Stimulated activated CD8-positive, alpha-beta memory T cell treated with anti-CD3 and anti-CD28 coated beads, Interleukin-7, amount 100 ng/mL, for 48 hours (primary cell): ENCODE measurements at regions not wholly inside any gene's neighbourhood (a gene's known extent, or its start where the extent isn't known, plus 50 kb on each side); places are given as distances from the start of the nearest gene placed in this dataset.
"Not testable (repeated sequence)": the region's sequence is repeated elsewhere in the genome, so short reads cannot be mapped to it uniquely, and the experiment has no call there.

Source experiments
- DNase-seq, 2 donors: peaks; one replicate each; pipeline ENCODE4 v3.0.0-alpha.2; 2020; ENCODE audit warnings: low read depth in 1 of 2; ENCODE audit errors: extremely low read depth in 1 of 2

DNA sequence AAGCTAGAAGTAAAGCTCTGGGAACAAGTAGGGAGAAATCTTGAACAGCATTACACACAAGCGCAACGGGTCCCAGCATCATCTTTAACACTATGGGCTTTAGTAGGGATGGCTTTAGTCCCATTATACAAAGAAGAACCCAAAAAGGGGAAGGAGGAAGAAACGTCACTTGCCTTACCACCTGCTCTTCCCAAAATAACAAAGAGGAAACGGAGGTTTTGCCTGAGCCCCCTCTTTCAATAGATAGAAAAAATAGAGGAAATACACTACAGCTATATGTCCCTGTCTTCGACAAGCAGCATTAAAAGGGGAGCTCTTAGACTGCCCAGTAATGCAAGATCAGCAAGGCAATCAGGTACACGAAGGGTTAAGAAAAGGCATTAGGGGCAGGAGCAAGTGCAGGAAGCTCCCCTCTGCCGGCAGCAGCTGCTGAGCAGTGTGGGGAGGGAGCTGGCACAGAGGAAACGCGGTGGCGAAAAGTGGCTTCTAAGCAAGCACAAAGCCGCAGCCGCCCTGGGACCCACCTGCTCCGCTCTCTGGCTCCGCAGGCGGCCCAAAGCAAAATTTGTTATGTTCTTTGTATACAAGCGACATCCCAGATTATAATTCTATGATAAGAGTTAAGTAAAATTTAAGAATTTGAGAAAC lies 1172.4 kb downstream of the TMEM121 start:
- DNase-seq: not testable (repeated sequence)

GRCh38 chr14:106703651-106704050 lies 1177.3 kb downstream of the TMEM121 start:
- not testable (repeated sequence) for DNase-seq

GRCh38 chr14:106706488-106706887 lies 1180.1 kb downstream of the TMEM121 start:
- DNase-seq: not testable (repeated sequence)

DNA sequence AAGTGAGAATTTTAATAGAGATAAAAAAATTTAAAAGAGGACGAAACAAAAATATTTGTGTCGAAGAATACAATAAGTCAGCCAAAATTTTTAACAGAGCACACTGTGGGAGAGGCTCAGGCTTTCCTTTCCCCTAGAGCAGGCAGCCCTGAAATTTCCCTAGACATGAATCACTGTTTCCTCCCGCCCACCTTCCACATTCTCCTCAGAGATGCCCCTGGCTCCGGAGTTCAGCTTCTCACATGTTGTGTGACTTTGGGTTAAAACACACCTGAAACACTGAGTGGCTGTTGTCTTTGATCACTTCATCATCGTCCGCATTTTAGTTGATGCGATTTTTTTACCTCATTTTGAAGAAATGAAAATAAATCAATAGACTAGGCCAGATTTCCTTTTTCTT lies 1183.8 kb downstream of the TMEM121 start:
- DNase-seq: not testable (repeated sequence)

GRCh38 chr14:106712513-106712912 lies 1186.1 kb downstream of the TMEM121 start:
- not testable (repeated sequence) for DNase-seq

DNA sequence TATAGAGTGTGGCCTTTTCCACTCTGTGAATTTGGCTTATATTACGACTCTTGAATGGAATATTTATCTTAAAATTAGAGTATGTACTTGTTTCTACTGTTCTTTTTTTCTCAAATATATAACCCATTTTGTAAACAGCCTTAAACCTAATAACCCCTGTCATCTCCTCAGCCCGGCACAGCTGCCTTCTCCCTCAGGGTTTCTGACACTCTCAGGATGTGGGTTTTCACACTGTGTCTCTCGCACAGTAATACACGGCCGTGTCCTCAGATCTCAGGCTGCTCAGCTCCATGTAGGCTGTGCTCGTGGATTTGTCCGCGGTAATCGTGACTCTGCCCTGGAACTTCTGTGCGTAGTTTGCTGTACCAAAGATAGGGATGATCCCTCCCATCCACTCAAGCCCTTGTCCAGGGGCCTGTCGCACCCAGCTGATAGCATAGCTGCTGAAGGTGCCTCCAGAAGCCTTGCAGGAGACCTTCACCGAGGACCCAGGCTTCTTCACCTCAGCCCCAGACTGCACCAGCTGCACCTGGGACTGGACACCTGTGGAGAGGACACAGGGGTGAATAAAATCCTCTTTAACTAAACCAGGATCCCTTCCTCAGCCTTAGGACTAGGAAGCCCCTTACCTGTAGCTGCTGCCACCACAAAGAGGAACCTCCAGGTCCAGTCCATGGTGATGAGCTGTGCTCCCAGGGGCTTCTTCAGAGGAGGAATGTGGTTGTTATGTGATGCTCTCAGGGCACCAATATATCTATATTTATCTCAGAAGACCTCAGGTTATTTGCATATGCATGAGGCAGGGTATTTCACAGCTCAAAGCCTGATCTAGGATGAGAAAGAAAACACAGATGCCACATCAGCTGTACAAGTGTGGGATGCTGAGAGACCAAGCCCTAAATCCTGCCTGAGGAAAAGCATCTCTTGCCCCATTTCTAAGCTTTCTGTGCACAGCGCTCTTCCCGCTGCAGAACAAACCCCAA lies 1188.4 kb downstream of the TMEM121 start:
- DNase-seq: not testable (repeated sequence)

GRCh38 chr14:106717544-106717943 lies 1191.2 kb downstream of the TMEM121 start:
- not testable (repeated sequence) for DNase-seq

DNA sequence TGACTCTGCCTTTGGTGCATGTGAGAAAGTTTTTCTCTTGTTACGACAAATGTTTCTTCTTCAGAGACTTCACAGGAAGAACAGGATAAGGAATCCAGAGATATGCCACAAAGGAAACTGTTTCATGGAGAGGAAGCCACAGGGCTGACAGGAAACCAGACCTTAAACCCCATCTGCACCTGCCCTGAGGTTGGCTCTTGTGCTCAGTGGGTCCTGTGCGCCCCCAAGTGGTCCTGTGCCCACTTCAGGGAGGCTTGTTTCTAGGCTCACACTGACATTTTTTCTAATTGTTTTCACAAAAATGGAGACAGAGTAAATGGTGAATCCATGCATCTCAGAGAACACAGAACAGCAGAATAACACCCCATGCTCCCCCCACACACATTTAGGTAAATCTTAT lies 1193.5 kb downstream of the TMEM121 start:
- DNase-seq: not testable (repeated sequence)

- not testable (repeated sequence) for DNase-seq
These were observed 1195.5 kb downstream of the TMEM121 start for GRCh38 chr14:106721926-106722325.

DNA sequence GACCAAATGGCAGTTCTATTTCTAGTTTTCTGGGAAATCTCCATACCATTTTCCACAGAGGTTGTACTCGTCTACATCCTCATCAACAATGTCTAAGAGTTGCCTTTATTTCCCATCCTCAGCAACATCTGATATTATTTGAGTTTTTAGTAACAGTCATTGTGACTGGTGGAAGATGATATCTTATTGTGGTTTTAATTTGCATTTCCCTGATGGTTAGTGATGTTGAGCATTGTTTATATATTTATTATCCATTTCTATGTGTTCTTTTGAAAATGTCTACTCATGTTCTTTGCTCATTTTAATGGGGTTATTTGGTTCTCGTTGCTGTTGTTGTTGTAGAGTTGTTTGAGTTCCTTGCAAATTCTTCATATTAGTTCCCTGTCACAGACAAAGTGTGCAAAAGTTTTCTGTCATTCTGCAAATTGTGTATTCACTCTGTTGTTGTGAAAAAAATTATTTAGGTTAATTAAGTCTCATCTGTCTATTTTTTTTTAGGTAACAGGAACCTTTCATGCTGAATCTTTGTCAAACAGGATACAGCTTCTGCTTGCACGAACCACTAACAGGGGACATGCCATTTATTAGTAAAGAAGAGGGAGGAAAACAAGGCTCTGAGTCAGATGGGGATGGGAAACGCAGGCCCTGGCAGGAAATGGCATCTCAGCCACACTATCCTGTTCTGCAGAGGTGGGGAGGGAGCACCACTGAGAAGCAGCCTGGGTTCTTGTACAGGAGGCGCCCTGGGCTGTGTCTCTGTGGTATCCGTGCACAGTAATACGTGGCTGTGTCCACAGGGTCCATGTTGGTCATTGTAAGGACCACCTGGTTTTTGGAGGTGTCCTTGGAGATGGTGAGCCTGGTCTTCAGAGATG lies 1196.7 kb downstream of the TMEM121 start:
- DNase-seq: not testable (repeated sequence)

- not testable (repeated sequence) for DNase-seq
These were observed 1201.6 kb downstream of the TMEM121 start for GRCh38 chr14:106727962-106728361.

DNA sequence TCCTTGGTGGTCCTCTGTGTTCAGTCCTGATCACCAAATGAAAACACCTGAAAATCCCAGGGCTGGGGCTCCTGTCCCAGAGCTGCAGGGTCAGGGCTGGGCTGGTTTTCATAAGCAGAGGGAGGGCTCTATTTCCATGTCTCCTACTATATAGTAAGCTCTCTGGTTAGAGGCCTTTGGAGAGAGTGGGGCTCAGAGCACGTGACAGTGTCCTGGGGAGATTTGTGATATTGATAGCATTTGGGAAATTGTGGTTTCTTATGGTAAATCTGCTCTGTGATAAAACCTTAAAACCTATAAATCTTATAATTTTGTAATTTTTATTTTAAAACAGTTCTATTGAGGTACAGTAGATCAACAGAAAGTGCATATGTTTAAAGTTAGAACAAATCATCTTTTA lies 1202.2 kb downstream of the TMEM121 start:
- DNase-seq: no peak

DNA sequence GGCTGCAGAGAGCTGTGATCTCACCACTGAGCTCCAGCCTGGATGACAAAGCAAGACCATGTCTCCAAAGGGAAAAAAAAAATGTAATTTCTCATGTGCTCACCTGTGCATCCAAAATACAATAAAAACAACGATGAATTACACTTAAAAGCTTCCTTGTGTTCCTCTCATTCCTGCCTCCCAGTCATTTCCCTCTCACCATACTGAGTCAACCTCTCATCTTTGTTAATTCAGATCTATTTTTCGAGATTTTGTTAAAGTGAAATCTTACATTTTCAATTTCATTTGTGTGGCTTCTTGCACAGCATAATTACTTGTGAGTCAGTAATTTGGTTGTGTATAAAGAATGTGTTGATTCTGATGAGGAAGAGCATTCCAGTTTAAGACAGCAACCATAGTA lies 1203.2 kb downstream of the TMEM121 start:
- DNase-seq: no peak

DNA sequence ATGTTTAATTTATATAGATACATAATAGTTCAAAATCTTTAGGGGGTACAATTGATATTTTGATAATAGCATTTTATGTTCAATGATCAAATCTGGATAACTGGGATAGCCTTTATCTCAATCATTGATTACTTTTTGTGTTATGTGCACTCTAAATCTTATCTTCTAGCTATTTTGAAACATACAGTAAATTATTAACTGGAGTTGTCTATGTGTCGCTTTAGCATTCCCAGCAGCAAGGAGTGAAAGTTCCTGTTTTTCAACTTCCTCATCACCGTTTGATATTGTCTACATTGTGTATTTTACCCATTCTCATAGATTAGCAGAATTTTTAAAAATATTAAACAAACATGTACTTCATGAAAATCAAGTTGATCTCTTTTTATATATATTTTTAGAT lies 1207.4 kb downstream of the TMEM121 start:
- DNase-seq: no peak

DNA sequence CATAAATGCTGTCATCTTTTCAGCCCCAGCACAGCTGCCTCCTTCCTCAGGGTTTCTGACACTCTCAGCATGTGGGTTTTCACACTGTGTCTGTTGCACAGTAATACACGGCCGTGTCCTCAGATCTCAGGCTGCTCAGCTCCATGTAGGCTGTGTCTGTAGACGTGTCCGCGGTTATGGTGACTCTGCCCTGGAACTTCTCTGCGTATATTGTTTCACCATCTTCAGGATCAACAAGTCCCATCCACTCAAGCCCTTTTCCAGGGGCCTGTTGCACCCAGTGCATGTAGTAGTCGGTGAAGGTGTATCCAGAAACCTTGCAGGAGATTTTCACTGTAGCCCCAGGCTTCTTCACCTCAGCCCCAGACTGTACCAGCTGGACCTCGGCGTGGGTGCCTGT lies 1210.6 kb downstream of the TMEM121 start:
- DNase-seq: no peak

DNA sequence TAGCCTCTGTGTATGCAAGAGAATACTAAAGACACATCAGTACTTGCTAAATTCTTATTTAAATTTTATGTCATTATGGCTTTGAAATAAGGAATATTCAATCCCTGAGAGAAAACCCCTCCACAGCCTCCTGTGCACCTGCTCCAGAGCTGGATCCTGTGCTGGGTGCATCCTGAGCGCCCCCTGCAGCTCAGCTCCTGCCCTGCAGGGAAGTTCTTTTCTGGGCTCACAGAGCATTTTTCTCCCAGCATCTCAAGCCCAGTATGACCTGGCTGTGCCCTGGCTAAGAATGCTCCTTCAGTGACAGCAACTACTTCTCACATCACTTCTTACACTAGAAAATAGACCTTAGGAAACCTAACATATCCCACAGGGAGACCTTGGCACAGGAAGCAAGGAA lies 1211.7 kb downstream of the TMEM121 start:
- no peak for DNase-seq

DNA sequence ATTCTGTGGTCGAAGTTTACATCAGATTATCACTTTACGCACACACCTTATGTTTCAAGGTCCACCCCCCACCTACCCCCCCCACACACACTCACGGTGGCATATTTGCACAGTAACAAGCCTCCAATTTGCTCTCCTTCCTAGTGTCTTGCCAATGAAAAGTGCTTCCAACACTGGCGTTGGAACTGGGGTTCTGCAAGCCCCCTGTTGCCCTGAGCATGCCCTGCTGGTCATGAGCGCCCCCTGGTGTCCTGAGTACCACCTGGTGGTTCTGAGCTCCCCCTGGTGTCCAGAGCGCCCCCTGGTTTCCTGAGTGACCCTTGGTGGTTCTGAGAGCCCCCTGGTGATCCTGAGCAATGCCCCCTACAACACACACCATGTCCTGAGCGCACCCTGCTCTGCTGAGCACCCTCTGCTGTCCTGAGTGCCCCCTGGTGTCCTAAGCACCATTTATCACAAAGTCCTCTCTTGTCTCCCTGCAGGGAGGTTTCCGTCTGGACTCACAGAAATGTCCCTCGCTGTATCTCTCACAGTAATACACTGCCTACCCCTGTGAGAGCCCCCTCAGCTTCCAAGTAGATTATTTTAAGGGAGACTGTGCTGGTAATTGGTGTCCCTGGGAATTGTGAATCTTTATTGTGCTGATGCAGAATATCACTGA lies 1212.3 kb downstream of the TMEM121 start:
- DNase-seq: not testable (repeated sequence)

- peak in 1 of 2 donors; percentile 55 for DNase-seq
These were observed 1214.9 kb downstream of the TMEM121 start for GRCh38 chr14:106741086-106741827.

DNA sequence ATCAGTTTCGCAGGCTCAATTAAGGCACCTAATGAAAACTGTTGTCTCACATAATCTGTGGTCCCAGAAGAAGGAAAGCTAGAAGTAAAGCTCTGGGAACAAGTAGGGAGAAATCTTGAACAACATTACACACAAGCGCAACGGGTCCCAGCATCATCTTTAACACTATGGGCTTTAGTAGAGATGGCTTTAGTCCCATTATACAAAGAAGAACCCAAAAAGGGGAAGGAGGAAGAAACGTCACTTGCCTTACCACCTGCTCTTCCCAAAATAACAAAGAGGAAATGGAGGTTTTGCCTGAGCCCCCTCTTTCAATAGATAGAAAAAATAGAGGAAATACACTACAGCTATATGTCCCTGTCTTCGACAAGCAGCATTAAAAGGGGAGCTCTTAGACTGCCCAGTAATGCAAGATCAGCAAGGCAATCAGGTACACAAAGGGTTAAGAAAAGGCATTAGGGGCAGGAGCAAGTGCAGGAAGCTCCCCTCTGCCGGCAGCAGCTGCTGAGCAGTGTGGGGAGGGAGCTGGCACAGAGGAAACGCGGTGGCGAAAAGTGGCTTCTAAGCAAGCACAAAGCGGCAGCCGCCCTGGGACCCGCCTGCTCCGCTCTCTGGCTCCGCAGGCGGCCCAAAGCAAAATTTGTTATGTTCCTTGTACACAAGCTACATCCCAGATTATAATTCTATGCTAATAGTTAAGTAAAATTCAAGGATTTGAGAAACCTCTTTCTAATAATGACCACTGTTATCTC lies 1218.8 kb downstream of the TMEM121 start:
- not testable (repeated sequence) for DNase-seq
